ENCODE measurements at regions not wholly inside any gene's neighbourhood (a gene's known extent, or its start where the extent isn't known, plus 50 kb on each side); places are given as distances from the start of the nearest gene placed in this dataset.

GRCh38 chr5:4815002-4815401 is 325.1 kb upstream of the ADAMTS16 start:
- TF ChIP-seq CTCF (IDR thresholded peaks at IDR 0.05) (no peak), POLR2A (IDR thresholded peaks at IDR 0.05) (no peak)
